Endothelial cell of umbilical vein (primary cell): ENCODE measurements at regions not wholly inside any gene's neighbourhood (a gene's known extent, or its start where the extent isn't known, plus 50 kb on each side); places are given as distances from the start of the nearest gene placed in this dataset.

Experiments used
- BruUV-seq: library from RNA; stranded (reverse); fragments of 400-500 nt; replicated peaks from 2 replicates; lab custom pipeline; 2021; lab: Mats Ljungman, UMichigan
- CTCF ChIA-PET: fragments of 300-600, 350-600 bp; sonication (Branson Sonifier 250); formaldehyde crosslinking; loops from one replicate; lab custom pipeline; 2021; ENCODE audit warnings: antibody characterized with exemption, inconsistent platforms; lab: Charles Lee
- POLR2A ChIA-PET: fragments of 300-600, 350-600 bp; sonication (Branson Sonifier 250); formaldehyde crosslinking; loops from one replicate; lab custom pipeline; 2021; ENCODE audit warnings: antibody characterized with exemption, inconsistent platforms; lab: Charles Lee
- DNase-seq: peaks from one replicate; pipeline ENCODE4 v3.0.0-alpha.2; 2011; ENCODE audit warnings: low read depth, low spot score
- FAIRE-seq: peaks from 2 replicates; lab custom pipeline; 2011; peaks lifted over from hg19 to GRCh38; lab: Jason Lieb, UNC
- H2AFZ ChIP-seq: 2 replicates; pipeline ENCODE4 v1.6.0; 2012; ENCODE audit warnings: low read depth, low read length, control low read depth, inconsistent platforms
- H3K27ac ChIP-seq: 2 replicates; pipeline ENCODE4 v1.5.1; 2011; ENCODE audit warnings: low read depth, mild to moderate bottlenecking, control low read depth, low read length, moderate library complexity; ENCODE audit not compliant: insufficient read depth
- H3K27me3 ChIP-seq, 2 experiments: 2 replicates each; pipeline versions ENCODE4 v1.6.0 to v1.6.1; 2011; ENCODE audit warnings: low read length in 2 of 2, mixed read lengths in 1 of 2; ENCODE audit not compliant: control insufficient read depth in 2 of 2, insufficient read depth in 2 of 2
- H3K36me3 ChIP-seq, 2 experiments: 2 replicates in 1 of 2; 3 replicates in 1 of 2; pipeline ENCODE4 v1.5.1; 2011; ENCODE audit warnings: low read length in 2 of 2, mild to moderate bottlenecking in 1 of 2, moderate library complexity in 1 of 2; ENCODE audit not compliant: control insufficient read depth in 2 of 2, insufficient read depth in 2 of 2; ENCODE audit errors: extremely low read depth in 1 of 2
- H3K4me1 ChIP-seq: 3 replicates; pipeline ENCODE4 v1.5.1; 2011; ENCODE audit warnings: mild to moderate bottlenecking, low read length; ENCODE audit not compliant: control insufficient read depth, insufficient read depth; ENCODE audit errors: extremely low read depth
- H3K4me2 ChIP-seq: 2 replicates; pipeline ENCODE4 v1.6.1; 2011; ENCODE audit warnings: low read length, control low read depth, mixed read lengths; ENCODE audit not compliant: insufficient read depth
- H3K4me3 ChIP-seq, 3 experiments: fragments of 200-600 bp in 1 of 3; sonication (generic), shearing (Covaris generic) in 1 of 3; replicated peaks in 1 of 3; 2 replicates each; pipeline ENCODE4 v1.5.1; 2011 to 2016; ENCODE audit warnings: control low read depth in 3 of 3, low read length in 3 of 3, mild to moderate bottlenecking in 2 of 3, inconsistent platforms in 1 of 3, low read depth in 1 of 3, moderate library complexity in 1 of 3; ENCODE audit not compliant: insufficient read depth in 1 of 3
- H3K79me2 ChIP-seq: 2 replicates; pipeline ENCODE4 v1.6.0; 2012; ENCODE audit warnings: low read length, inconsistent platforms; ENCODE audit not compliant: control insufficient read depth, insufficient read depth
- H3K9ac ChIP-seq: replicated peaks from 2 replicates; pipeline ENCODE3; 2011; ENCODE audit warnings: low read length, control low read depth; ENCODE audit not compliant: insufficient read depth; ENCODE audit errors: extremely low read depth
- H3K9me1 ChIP-seq: replicated peaks from 3 replicates; pipeline ENCODE4 v1.6.0; 2011; ENCODE audit warnings: mild to moderate bottlenecking, low read length; ENCODE audit not compliant: control insufficient read depth, insufficient read depth; ENCODE audit errors: extremely low read depth
- H3K9me3 ChIP-seq: replicated peaks from 2 replicates; pipeline ENCODE4 v1.5.1; 2012; ENCODE audit warnings: low read length, inconsistent platforms; ENCODE audit not compliant: control insufficient read depth, insufficient read depth
- H4K20me1 ChIP-seq: replicated peaks from 2 replicates; pipeline ENCODE3; 2011; ENCODE audit warnings: mild to moderate bottlenecking, low read length; ENCODE audit not compliant: control insufficient read depth, insufficient read depth; ENCODE audit errors: extremely low read depth
- CTCF ChIP-seq, 2 donors: IDR thresholded peaks; 1 replicate in 1 of 2; 2 replicates in 1 of 2; pipeline ENCODE4 v1.5.1; 2011; ENCODE audit warnings: low read length in 2 of 2, mild to moderate bottlenecking in 2 of 2, moderate library complexity in 2 of 2, control low read depth in 1 of 2, inconsistent platforms in 1 of 2, low read depth in 1 of 2; ENCODE audit not compliant: insufficient read depth in 1 of 2; ENCODE audit errors: extremely low read depth in 1 of 2
- EZH2 ChIP-seq: IDR thresholded peaks from 2 replicates; pipeline ENCODE4 v1.6.1; 2012; ENCODE audit warnings: borderline replicate concordance, low read depth, mild to moderate bottlenecking, moderate library complexity, low read length, inconsistent platforms; ENCODE audit not compliant: severe bottlenecking
- FOS ChIP-seq: IDR thresholded peaks from 2 replicates; pipeline ENCODE4 v1.6.1; 2011; ENCODE audit warnings: mild to moderate bottlenecking, low read length, moderate library complexity, borderline replicate concordance; ENCODE audit not compliant: insufficient read depth
- GATA2 ChIP-seq: IDR thresholded peaks from 2 replicates; pipeline ENCODE4 v1.7.0; 2011; ENCODE audit warnings: low read depth, mild to moderate bottlenecking, moderate library complexity, mixed read lengths, low read length; ENCODE audit not compliant: insufficient read length, insufficient read depth
- JUN ChIP-seq: IDR thresholded peaks from 2 replicates; pipeline ENCODE4 v1.6.1; 2011; ENCODE audit warnings: borderline replicate concordance, low read depth; ENCODE audit not compliant: insufficient read length, insufficient read depth
- MAX ChIP-seq: IDR thresholded peaks from 2 replicates; pipeline ENCODE4 v1.6.1; 2011; ENCODE audit not compliant: insufficient read depth, insufficient read length
- MYC ChIP-seq: IDR thresholded peaks from one replicate; pipeline ENCODE4 v1.6.1; 2011; ENCODE audit warnings: mild to moderate bottlenecking, low read depth, low read length
- POLR2A ChIP-seq: IDR thresholded peaks from 2 replicates; pipeline ENCODE4 v1.6.1; 2012; ENCODE audit warnings: low read depth, mild to moderate bottlenecking, control low read depth, low read length
- POLR2AphosphoS5 ChIP-seq: IDR thresholded peaks from 2 replicates; pipeline ENCODE4 v1.6.1; 2012; ENCODE audit warnings: low read depth, mild to moderate bottlenecking, control low read depth, low read length, moderate library complexity; ENCODE audit not compliant: insufficient read depth
- dilution Hi-C: fragments of 300-500 bp; cut with MboI; formaldehyde crosslinking; loops from one replicate; pipeline ENCODE4 v1.15.0; 2019; ENCODE audit warnings: low sequenced_read_pairs; ENCODE audit not compliant: extremely low pct_ligation_motif_present
- intact Hi-C: fragments of 100-400 bp; cut with micrococcal nuclease; formaldehyde crosslinking; loops from one replicate; pipeline ENCODE4 v1.10.0; 2022

GRCh38 chr6:984031-984430 lies 291.1 kb upstream of the EXOC2 start:
- no peak overlapping the region for H3K4me2 ChIP-seq
- H3K27me3 ChIP-seq = no peaks in the 10 kb centered on the region
- no peak overlapping the region for H3K4me3 ChIP-seq
- H4K20me1 ChIP-seq = no peaks in the 10 kb centered on the region
- H3K79me2 ChIP-seq = no peaks in the 10 kb centered on the region
- H3K4me1 ChIP-seq = no peaks in the 10 kb centered on the region
- H2AFZ ChIP-seq = no peak overlapping the region
- no peaks in the 10 kb centered on the region for H3K36me3 ChIP-seq
- H3K27ac ChIP-seq = no peak overlapping the region
- ChIA-PET POLR2A (no interaction called here), CTCF (no interaction called here)
- FAIRE-seq = no peak
- DNase-seq = no peak
- H3K9ac ChIP-seq = no peak overlapping the region
- dilution Hi-C loops (no loop called here), intact Hi-C loops (no loop called here)
- TF ChIP-seq JUN (no peak), POLR2AphosphoS5 (no peak), MAX (no peak), POLR2A (no peak), CTCF (IDR thresholded peaks at IDR 0.05; ENCODE audit: extremely low read depth in 1 of 2, insufficient read depth in 1 of 2, low read depth in 1 of 2, low read length in 2 of 2) (no peak), MYC (no peak), GATA2 (no peak), FOS (no peak), EZH2 (no peak)
- H3K9me3 ChIP-seq = no peaks in the 10 kb centered on the region
- H3K9me1 ChIP-seq = no peaks in the 10 kb centered on the region
- no TSS peak for BruUV-seq
